HL-60 (cell line): ENCODE measurements at regions not wholly inside any gene's neighbourhood (a gene's known extent, or its start where the extent isn't known, plus 50 kb on each side); places are given as distances from the start of the nearest gene placed in this dataset.

Experiments
- GABPA ChIP-seq: IDR thresholded peaks from 2 replicates; pipeline ENCODE4 v1.6.1; 2012; ENCODE audit warnings: low read depth
- POLR2AphosphoS5 ChIP-seq: IDR thresholded peaks from 2 replicates; pipeline ENCODE4 v1.6.1; 2012; ENCODE audit warnings: low read depth
- REST ChIP-seq: IDR thresholded peaks from 2 replicates; pipeline ENCODE4 v1.6.1; 2012; ENCODE audit warnings: low read depth; ENCODE audit not compliant: insufficient replicate concordance
- TF ChIP-seq, protein P1 (sequence below): IDR thresholded peaks from one replicate; pipeline ENCODE4 v1.5.1; 2011; ENCODE audit warnings: low read length, control low read depth, inconsistent platforms; ENCODE audit not compliant: insufficient read depth

GRCh38 chr3:99425930-99426329, 212.5 kb upstream of the COL8A1 start:
- TF ChIP-seq, protein P1, sequence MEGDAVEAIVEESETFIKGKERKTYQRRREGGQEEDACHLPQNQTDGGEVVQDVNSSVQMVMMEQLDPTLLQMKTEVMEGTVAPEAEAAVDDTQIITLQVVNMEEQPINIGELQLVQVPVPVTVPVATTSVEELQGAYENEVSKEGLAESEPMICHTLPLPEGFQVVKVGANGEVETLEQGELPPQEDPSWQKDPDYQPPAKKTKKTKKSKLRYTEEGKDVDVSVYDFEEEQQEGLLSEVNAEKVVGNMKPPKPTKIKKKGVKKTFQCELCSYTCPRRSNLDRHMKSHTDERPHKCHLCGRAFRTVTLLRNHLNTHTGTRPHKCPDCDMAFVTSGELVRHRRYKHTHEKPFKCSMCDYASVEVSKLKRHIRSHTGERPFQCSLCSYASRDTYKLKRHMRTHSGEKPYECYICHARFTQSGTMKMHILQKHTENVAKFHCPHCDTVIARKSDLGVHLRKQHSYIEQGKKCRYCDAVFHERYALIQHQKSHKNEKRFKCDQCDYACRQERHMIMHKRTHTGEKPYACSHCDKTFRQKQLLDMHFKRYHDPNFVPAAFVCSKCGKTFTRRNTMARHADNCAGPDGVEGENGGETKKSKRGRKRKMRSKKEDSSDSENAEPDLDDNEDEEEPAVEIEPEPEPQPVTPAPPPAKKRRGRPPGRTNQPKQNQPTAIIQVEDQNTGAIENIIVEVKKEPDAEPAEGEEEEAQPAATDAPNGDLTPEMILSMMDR = no peak
- TF ChIP-seq GABPA (no peak), POLR2AphosphoS5 (no peak), REST (no peak)
